ENCODE measurements at regions not wholly inside any gene's neighbourhood (a gene's known extent, or its start where the extent isn't known, plus 50 kb on each side); places are given as distances from the start of the nearest gene placed in this dataset.
"Not testable (repeated sequence)": the region's sequence is repeated elsewhere in the genome, so short reads cannot be mapped to it uniquely, and the experiment has no call there.

DNA sequence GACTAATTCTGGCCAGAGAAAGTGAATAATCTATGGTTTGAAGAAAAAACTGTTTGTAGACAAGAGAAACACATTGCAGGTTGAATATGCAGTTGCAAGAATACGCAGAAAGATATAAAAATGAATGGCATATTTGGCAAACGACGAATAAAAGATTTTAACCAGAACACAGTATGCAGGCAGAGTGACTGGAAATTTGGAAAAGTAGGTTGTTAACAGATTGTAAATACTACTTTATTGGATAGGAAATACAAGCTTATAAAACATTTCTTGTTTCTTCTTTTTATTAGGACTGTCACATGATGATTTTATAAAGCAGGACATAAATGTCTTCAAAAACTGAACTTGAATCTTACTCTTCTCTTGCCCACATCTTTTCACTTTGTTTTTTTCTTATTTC, 573.3 kb upstream of the PBX1 start:
- TF ChIP-seq PAX5 (IDR thresholded peaks at IDR 0.05; ENCODE audit: insufficient read depth, low read length, severe bottlenecking): no peak
- TF ChIP-seq POLR2A (IDR thresholded peaks at IDR 0.05; ENCODE audit: low read depth, low read length): no peak
- no peak for TF ChIP-seq TAF1 (IDR thresholded peaks at IDR 0.05; ENCODE audit: low read depth, low read length)
- no peak for TF ChIP-seq POLR2AphosphoS5 (IDR thresholded peaks at IDR 0.05; ENCODE audit: low read depth, low read length)
- TF ChIP-seq POU2F2 (IDR thresholded peaks at IDR 0.05; ENCODE audit: low read depth, low read length): no peak
- TF ChIP-seq SPI1 (IDR thresholded peaks at IDR 0.05; ENCODE audit: low read depth, low read length): no peak
- FAIRE-seq (no peak), DNase-seq (ENCODE audit: insufficient read length, low spot score) (no peak)

DNA sequence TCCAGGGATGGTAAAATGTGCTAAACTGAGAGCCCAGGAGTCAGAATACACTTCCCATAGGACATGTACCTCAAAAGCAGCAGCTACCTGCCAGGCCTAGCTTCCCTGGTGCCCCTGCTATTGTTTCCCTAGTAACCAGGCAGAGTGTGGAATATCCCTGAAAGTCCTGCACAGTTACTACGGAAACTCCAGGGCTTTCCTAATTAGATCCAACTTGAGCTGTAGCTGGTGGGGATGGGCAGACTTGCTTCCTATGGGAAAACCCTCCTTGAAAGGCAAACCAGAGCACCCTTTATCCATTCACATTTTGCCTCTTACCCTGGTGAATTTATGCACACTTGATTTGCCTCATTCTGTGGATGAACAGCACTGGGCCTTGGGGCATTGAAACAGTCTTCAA, 559.9 kb upstream of the PBX1 start:
- DNase-seq (ENCODE audit: insufficient read length, low spot score) (no peak), FAIRE-seq (no peak)
- no peak for TF ChIP-seq SPI1 (IDR thresholded peaks at IDR 0.05; ENCODE audit: low read depth, low read length)
- TF ChIP-seq PAX5 (IDR thresholded peaks at IDR 0.05; ENCODE audit: insufficient read depth, low read length, severe bottlenecking): no peak
- TF ChIP-seq POU2F2 (IDR thresholded peaks at IDR 0.05; ENCODE audit: low read depth, low read length): no peak
- no peak for TF ChIP-seq POLR2AphosphoS5 (IDR thresholded peaks at IDR 0.05; ENCODE audit: low read depth, low read length)
- no peak for TF ChIP-seq TAF1 (IDR thresholded peaks at IDR 0.05; ENCODE audit: low read depth, low read length)
- no peak for TF ChIP-seq POLR2A (IDR thresholded peaks at IDR 0.05; ENCODE audit: low read depth, low read length)

DNA sequence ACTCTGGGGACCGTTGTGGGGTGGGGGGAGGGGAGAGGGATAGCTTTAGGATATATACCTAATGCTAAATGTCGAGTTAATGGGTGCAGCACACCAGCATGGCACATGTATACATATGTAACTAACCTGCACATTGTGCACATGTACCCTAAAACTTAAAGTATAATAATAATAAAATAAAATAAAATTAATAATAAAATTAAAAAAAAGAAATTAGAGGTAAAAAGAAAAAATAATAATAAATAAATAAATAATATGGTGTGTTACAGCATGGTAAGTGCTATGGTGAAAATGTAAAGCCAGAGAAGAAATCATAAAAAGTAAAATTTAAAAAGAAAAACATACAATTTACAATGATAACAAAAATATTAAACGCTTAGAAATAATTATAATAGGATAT, 552.8 kb upstream of the PBX1 start:
- not testable (repeated sequence) for DNase-seq (ENCODE audit: insufficient read length, low spot score); FAIRE-seq

DNA sequence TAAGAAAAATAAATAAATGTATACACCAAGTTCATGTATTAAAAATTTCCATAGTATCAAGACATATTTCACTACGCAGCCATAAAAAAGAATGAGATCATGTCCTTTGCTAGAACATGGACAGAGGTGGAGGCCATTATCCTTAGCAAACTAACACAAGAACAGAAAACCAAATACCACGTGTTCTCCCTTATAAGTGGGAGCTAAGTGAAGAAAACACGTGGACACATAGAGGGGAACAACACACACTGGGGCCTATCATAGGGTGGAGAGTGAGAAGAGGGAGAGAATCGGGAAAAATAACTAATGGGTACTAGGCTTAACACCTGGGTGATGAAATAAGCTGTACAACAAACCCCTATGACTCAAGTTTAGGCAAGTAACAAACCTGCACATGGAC, 552.4 kb upstream of the PBX1 start:
- DNase-seq (ENCODE audit: insufficient read length, low spot score) (no peak), FAIRE-seq (no peak)
- TF ChIP-seq POLR2A (IDR thresholded peaks at IDR 0.05; ENCODE audit: low read depth, low read length): no peak

DNA sequence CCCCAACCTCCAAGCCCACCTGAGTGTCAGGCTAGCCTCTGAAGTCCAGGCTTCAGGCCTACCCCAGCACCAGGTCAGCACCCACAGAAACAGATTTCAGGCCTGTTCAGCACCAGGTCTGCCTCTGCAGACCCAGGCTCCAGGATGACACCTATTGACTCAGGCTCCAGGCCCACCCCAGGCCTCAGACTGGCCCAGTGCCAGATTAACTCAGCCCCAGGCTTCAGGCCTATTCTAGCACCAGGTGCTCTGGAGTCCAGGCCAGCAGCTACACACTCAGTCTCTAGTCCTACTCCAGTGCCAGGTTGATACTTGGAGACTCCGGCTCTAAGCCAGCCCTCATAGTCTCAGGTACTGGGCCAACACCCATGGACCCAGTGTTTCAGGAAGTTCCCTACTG, 541.7 kb upstream of the PBX1 start:
- no peak for DNase-seq (ENCODE audit: insufficient read length, low spot score)
- TF ChIP-seq POLR2AphosphoS5 (IDR thresholded peaks at IDR 0.05; ENCODE audit: low read depth, low read length) (no peak), SPI1 (IDR thresholded peaks at IDR 0.05; ENCODE audit: low read depth, low read length) (no peak), PAX5 (IDR thresholded peaks at IDR 0.05; ENCODE audit: insufficient read depth, low read length, severe bottlenecking) (no peak), TAF1 (IDR thresholded peaks at IDR 0.05; ENCODE audit: low read depth, low read length) (no peak)
- FAIRE-seq: no peak

DNA sequence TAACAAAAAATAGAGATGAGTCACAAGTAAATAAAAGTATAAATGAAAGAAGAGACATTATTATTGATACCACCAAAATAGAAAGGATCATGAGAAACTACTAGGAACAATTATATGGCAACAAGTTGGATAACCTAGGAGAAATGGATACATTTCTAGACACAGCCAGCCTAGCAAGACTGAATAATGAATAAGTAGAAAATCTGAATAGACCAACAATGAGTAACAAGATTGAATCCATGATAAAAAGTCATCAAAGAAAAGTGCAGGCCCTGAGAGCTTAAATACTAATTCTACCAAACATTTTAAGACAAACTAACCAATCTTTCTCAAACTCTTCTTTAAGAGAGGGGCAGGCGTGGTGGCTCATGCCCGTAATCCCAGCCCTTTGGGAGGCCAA, 538.6 kb upstream of the PBX1 start:
- TF ChIP-seq TAF1 (IDR thresholded peaks at IDR 0.05; ENCODE audit: low read depth, low read length): no peak
- no peak for TF ChIP-seq SPI1 (IDR thresholded peaks at IDR 0.05; ENCODE audit: low read depth, low read length)
- no peak for TF ChIP-seq POLR2AphosphoS5 (IDR thresholded peaks at IDR 0.05; ENCODE audit: low read depth, low read length)
- no peak for TF ChIP-seq POLR2A (IDR thresholded peaks at IDR 0.05; ENCODE audit: low read depth, low read length)
- no peak for TF ChIP-seq PAX5 (IDR thresholded peaks at IDR 0.05; ENCODE audit: insufficient read depth, low read length, severe bottlenecking)
- no peak for TF ChIP-seq POU2F2 (IDR thresholded peaks at IDR 0.05; ENCODE audit: low read depth, low read length)
- no peak for DNase-seq (ENCODE audit: insufficient read length, low spot score)
- no peak for FAIRE-seq

DNA sequence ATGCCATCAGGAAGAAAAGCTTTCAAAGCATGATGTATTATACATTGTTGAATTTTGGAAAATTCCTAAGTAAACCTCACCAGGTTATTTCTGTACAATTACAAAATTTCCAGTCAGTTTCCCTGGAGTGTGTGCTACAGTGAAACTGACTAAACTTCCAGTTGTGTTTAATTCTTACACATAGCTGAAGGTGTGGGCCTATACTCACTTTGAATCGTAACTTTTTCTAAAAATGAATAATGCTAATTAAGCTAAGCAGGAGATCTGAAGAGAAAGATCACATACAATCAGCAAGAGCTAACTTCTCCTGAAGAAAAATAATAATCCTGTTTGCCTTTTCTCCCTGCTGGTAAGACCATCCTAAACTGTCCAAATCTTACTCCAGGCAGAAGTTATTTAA, 537.2 kb upstream of the PBX1 start:
- TF ChIP-seq PAX5 (IDR thresholded peaks at IDR 0.05; ENCODE audit: insufficient read depth, low read length, severe bottlenecking): no peak
- no peak for TF ChIP-seq POLR2AphosphoS5 (IDR thresholded peaks at IDR 0.05; ENCODE audit: low read depth, low read length)
- TF ChIP-seq POU2F2 (IDR thresholded peaks at IDR 0.05; ENCODE audit: low read depth, low read length): no peak
- TF ChIP-seq TAF1 (IDR thresholded peaks at IDR 0.05; ENCODE audit: low read depth, low read length): no peak
- TF ChIP-seq SPI1 (IDR thresholded peaks at IDR 0.05; ENCODE audit: low read depth, low read length): no peak
- TF ChIP-seq POLR2A (IDR thresholded peaks at IDR 0.05; ENCODE audit: low read depth, low read length): no peak
- no peak for DNase-seq (ENCODE audit: insufficient read length, low spot score)
- no peak for FAIRE-seq

DNA sequence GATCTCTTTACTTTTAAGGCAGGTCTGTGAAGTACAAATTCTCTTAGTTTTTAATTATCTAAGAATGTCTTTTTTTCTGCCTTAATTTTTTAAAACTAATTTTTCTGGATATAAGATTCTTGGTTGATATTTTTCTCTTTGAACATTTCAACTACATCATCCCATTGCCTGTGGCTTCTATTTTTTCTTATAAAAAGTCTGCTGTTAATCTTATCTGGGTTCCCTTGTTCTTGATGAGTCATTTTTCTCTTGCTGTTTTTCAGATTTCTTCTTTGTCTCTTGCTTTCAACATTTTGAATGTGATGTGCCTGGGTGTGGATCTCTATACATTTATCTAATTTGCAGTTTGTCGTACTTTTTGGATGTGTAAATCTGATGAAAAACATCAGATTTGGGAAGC, 525.2 kb upstream of the PBX1 start:
- FAIRE-seq (no peak), DNase-seq (ENCODE audit: insufficient read length, low spot score) (no peak)
- TF ChIP-seq TAF1 (IDR thresholded peaks at IDR 0.05; ENCODE audit: low read depth, low read length): no peak
- TF ChIP-seq POU2F2 (IDR thresholded peaks at IDR 0.05; ENCODE audit: low read depth, low read length): no peak
- no peak for TF ChIP-seq PAX5 (IDR thresholded peaks at IDR 0.05; ENCODE audit: insufficient read depth, low read length, severe bottlenecking)
- TF ChIP-seq SPI1 (IDR thresholded peaks at IDR 0.05; ENCODE audit: low read depth, low read length): no peak
- no peak for TF ChIP-seq POLR2AphosphoS5 (IDR thresholded peaks at IDR 0.05; ENCODE audit: low read depth, low read length)
- no peak for TF ChIP-seq POLR2A (IDR thresholded peaks at IDR 0.05; ENCODE audit: low read depth, low read length)

DNA sequence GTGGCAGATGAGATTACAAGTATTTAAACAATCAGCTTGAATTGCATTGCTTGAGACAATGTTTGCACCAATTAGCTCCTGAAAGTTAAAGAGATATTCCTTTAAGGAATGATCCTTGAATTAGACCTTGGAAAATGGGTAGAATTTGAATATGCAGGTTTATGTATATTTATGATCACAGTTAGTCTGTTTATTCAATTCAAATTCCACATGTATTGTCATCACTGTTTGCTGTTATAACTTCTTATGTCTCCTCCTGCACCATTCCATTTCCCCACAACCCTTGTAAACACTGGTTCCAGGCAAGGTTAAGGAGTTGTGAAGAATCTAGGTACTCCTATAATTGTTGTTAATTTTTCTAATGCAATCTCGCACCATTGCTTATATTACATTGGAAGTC, 518.2 kb upstream of the PBX1 start:
- DNase-seq (ENCODE audit: insufficient read length, low spot score): no peak
- TF ChIP-seq SPI1 (IDR thresholded peaks at IDR 0.05; ENCODE audit: low read depth, low read length) (no peak), POU2F2 (IDR thresholded peaks at IDR 0.05; ENCODE audit: low read depth, low read length) (no peak), TAF1 (IDR thresholded peaks at IDR 0.05; ENCODE audit: low read depth, low read length) (no peak), PAX5 (IDR thresholded peaks at IDR 0.05; ENCODE audit: insufficient read depth, low read length, severe bottlenecking) (no peak)
- no peak for FAIRE-seq

DNA sequence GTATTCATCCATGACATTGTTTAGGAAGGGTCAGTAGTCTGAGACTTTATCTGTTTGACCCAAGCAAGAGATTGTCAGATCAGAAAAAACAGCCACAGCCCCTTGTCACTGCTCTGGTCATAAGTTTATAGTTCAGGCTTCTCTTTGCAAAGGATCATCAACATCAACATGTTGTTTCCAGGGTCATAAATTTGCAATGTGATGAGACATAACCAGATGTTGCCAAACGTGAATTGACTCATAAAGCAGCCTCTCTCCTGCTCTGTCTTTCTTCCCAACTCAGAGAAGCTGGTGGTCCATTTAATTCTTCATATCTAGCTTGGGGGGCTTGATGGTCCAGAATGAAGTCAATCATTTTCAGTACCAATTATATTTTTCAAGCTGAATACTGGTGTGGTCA, 507.2 kb upstream of the PBX1 start:
- no peak for FAIRE-seq
- TF ChIP-seq TAF1 (IDR thresholded peaks at IDR 0.05; ENCODE audit: low read depth, low read length) (no peak), POLR2A (IDR thresholded peaks at IDR 0.05; ENCODE audit: low read depth, low read length) (no peak), PAX5 (IDR thresholded peaks at IDR 0.05; ENCODE audit: insufficient read depth, low read length, severe bottlenecking) (no peak), POLR2AphosphoS5 (IDR thresholded peaks at IDR 0.05; ENCODE audit: low read depth, low read length) (no peak), SPI1 (IDR thresholded peaks at IDR 0.05; ENCODE audit: low read depth, low read length) (no peak), POU2F2 (IDR thresholded peaks at IDR 0.05; ENCODE audit: low read depth, low read length) (no peak)

DNA sequence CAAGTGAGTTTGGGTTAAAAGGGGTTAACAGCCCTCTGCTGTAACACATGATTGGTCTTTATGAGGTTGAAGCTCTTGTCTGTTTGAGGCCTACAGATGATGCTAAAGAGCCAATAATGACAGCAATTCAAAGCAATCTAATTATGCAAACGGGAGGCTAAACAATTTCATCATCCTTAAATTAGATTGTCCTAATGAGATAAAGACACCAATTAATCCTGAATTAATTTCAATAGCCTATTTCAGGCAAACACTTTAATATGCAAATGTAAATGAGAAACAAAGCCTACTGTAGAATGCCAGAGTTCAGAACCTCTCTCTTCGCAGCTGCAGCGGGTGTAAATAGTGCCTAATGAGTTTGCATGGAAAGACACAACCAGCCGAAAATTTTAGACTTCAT, 504.7 kb upstream of the PBX1 start:
- FAIRE-seq: no peak

More for the DNA sequence above, 507.2 kb upstream of the PBX1 start:
- DNase-seq (ENCODE audit: insufficient read length, low spot score): no peak

More for the DNA sequence above, 504.7 kb upstream of the PBX1 start:
- TF ChIP-seq PAX5 (IDR thresholded peaks at IDR 0.05; ENCODE audit: insufficient read depth, low read length, severe bottlenecking): no peak
- TF ChIP-seq POLR2AphosphoS5 (IDR thresholded peaks at IDR 0.05; ENCODE audit: low read depth, low read length): no peak
- TF ChIP-seq TAF1 (IDR thresholded peaks at IDR 0.05; ENCODE audit: low read depth, low read length): no peak
- no peak for TF ChIP-seq POLR2A (IDR thresholded peaks at IDR 0.05; ENCODE audit: low read depth, low read length)
- TF ChIP-seq SPI1 (IDR thresholded peaks at IDR 0.05; ENCODE audit: low read depth, low read length): no peak
- no peak for TF ChIP-seq POU2F2 (IDR thresholded peaks at IDR 0.05; ENCODE audit: low read depth, low read length)
- no peak for DNase-seq (ENCODE audit: insufficient read length, low spot score)
